SK-N-SH (cell line): ENCODE measurements at regions not wholly inside any gene's neighbourhood (a gene's known extent, or its start where the extent isn't known, plus 50 kb on each side); places are given as distances from the start of the nearest gene placed in this dataset.

ENCODE experiments used
- CTCF ChIA-PET: fragments of 300-600, 350-600 bp; formaldehyde crosslinking; extraction: SDS; loops from one replicate; lab custom pipeline; 2021; lab: Yijun Ruan, JAX
- POLR2A ChIA-PET: fragments of 350-600 bp; sonication (Branson Sonifier 250); formaldehyde crosslinking; extraction: SDS; loops from one replicate; lab custom pipeline; 2020; ENCODE audit warnings: antibody characterized with exemption, inconsistent platforms; lab: Yijun Ruan, JAX
- DNase-seq: peaks from one replicate; pipeline ENCODE4 v3.0.0; 2012
- H2AFZ ChIP-seq: fragments of 200-600 bp; sonication (generic); 2 replicates; pipeline ENCODE4 v1.8.1; 2016; ENCODE audit warnings: antibody characterized with exemption, mild to moderate bottlenecking, low read depth
- H3F3A ChIP-seq: fragments of 200-600 bp; sonication (generic); replicated peaks from 2 replicates; pipeline ENCODE3; 2016; ENCODE audit warnings: antibody characterized with exemption, mild to moderate bottlenecking; ENCODE audit not compliant: insufficient read depth
- H3K27ac ChIP-seq, 2 experiments: fragments of 200-500 bp in 1 of 2; fragments of 200-600 bp in 1 of 2; sonication (Bioruptor generic) in 1 of 2; sonication (generic), shearing (Covaris generic) in 1 of 2; 2 replicates each; pipeline versions ENCODE4 v1.5.1 to v1.6.1; 2014 to 2016; ENCODE audit warnings: low read depth in 2 of 2, inconsistent platforms in 1 of 2, low read length in 1 of 2, mild to moderate bottlenecking in 1 of 2, mixed read lengths in 1 of 2
- H3K27me3 ChIP-seq: fragments of 200-600 bp; sonication (generic), shearing (Covaris generic); 2 replicates; pipeline ENCODE4 v1.6.1; 2016; ENCODE audit warnings: mixed run types; ENCODE audit not compliant: insufficient read depth
- H3K36me3 ChIP-seq, 2 experiments: fragments of 200-500 bp in 1 of 2; fragments of 200-600 bp in 1 of 2; sonication (Bioruptor generic) in 1 of 2; sonication (generic) in 1 of 2; replicated peaks in 1 of 2; 2 replicates each; pipeline versions ENCODE3 to v1.5.1; 2014 to 2016; ENCODE audit warnings: low read length in 1 of 2, mild to moderate bottlenecking in 1 of 2; ENCODE audit not compliant: insufficient read depth in 2 of 2, control insufficient read depth in 1 of 2
- H3K4me1 ChIP-seq, 2 experiments: fragments of 200-500 bp in 1 of 2; fragments of 200-600 bp in 1 of 2; sonication (Bioruptor generic) in 1 of 2; sonication (generic), shearing (Covaris generic) in 1 of 2; 2 replicates each; pipeline versions ENCODE4 v1.5.1 to v1.6.1; 2014 to 2016; ENCODE audit warnings: low read depth in 1 of 2, low read length in 1 of 2, mixed run types in 1 of 2; ENCODE audit not compliant: insufficient read depth in 2 of 2, control insufficient read depth in 1 of 2
- H3K4me2 ChIP-seq: fragments of 200-600 bp; sonication (generic), shearing (Covaris generic); 2 replicates; pipeline ENCODE4 v1.6.1; 2017; ENCODE audit warnings: mixed run types
- H3K4me3 ChIP-seq, 2 experiments: fragments of 200-500 bp in 1 of 2; fragments of 200-600 bp in 1 of 2; sonication (Bioruptor generic) in 1 of 2; sonication (generic), shearing (Covaris generic) in 1 of 2; 2 replicates each; pipeline versions ENCODE4 v1.5.1 to v1.8.1; 2014 to 2016; ENCODE audit warnings: low read depth in 2 of 2, inconsistent platforms in 1 of 2, low read length in 1 of 2, mild to moderate bottlenecking in 1 of 2, mixed read lengths in 1 of 2, moderate library complexity in 1 of 2
- H3K79me2 ChIP-seq: fragments of 200-600 bp; sonication (generic); 2 replicates; pipeline ENCODE4 v1.8.1; 2017; ENCODE audit warnings: mild to moderate bottlenecking; ENCODE audit not compliant: insufficient read depth
- H3K9ac ChIP-seq: fragments of 200-600 bp; sonication (generic); 2 replicates; pipeline ENCODE4 v1.6.1; 2017; ENCODE audit warnings: mixed run types
- H3K9me2 ChIP-seq: fragments of 200-600 bp; sonication (generic); 2 replicates; pipeline ENCODE4 v1.6.1; 2017; ENCODE audit warnings: mixed run types
- H3K9me3 ChIP-seq: fragments of 200-600 bp; sonication (generic); 2 replicates; pipeline ENCODE4 v1.6.1; 2017; ENCODE audit warnings: mixed run types, mild to moderate bottlenecking, moderate library complexity
- H4K20me1 ChIP-seq: fragments of 200-600 bp; sonication (generic); 2 replicates; pipeline ENCODE4 v1.6.1; 2017; ENCODE audit warnings: mild to moderate bottlenecking, mixed run types; ENCODE audit not compliant: insufficient read depth
- ELF1 ChIP-seq: IDR thresholded peaks from 2 replicates; pipeline ENCODE4 v1.4.0; 2012
- EP300 ChIP-seq, 2 experiments: IDR thresholded peaks; 2 replicates each; pipeline versions ENCODE4 v1.4.0 to v1.6.1; 2012; ENCODE audit warnings: borderline replicate concordance in 1 of 2, low read depth in 1 of 2, low read length in 1 of 2
- EZH2phosphoT487 ChIP-seq: fragments of 200-600 bp; sonication (generic); IDR thresholded peaks from 2 replicates; pipeline ENCODE4 v1.6.1; 2017; ENCODE audit warnings: low read depth, mixed run types, mild to moderate bottlenecking, antibody characterized with exemption, moderate library complexity, borderline replicate concordance
- FOSL2 ChIP-seq: IDR thresholded peaks from 2 replicates; pipeline ENCODE4 v1.4.0; 2012; ENCODE audit warnings: low read depth, mild to moderate bottlenecking, moderate library complexity, borderline replicate concordance
- FOXM1 ChIP-seq: IDR thresholded peaks from 2 replicates; pipeline ENCODE4 v1.4.0; 2012; ENCODE audit warnings: low read depth, mild to moderate bottlenecking
- GATA2 ChIP-seq: sonication (generic); formaldehyde crosslinking; IDR thresholded peaks from 2 replicates; pipeline ENCODE4 v1.5.0; 2020; ENCODE audit warnings: mild to moderate bottlenecking, missing genetic modification reagents
- IRF3 ChIP-seq: fragments of 150-350 bp; IDR thresholded peaks from 2 replicates; pipeline ENCODE4 v1.6.1; 2016; ENCODE audit warnings: mild to moderate bottlenecking, low read depth, low read length
- JUND ChIP-seq: IDR thresholded peaks from 2 replicates; pipeline ENCODE4 v1.4.0; 2012
- MAX ChIP-seq: IDR thresholded peaks from 2 replicates; pipeline ENCODE4 v1.4.0; 2012; ENCODE audit warnings: low read depth
- NFIC ChIP-seq: IDR thresholded peaks from 2 replicates; pipeline ENCODE4 v1.4.0; 2012; ENCODE audit warnings: borderline replicate concordance
- PBX3 ChIP-seq: IDR thresholded peaks from 2 replicates; pipeline ENCODE4; 2012
- POLR2AphosphoS5 ChIP-seq: IDR thresholded peaks from 2 replicates; pipeline ENCODE4 v1.6.1; 2012; ENCODE audit warnings: low read depth, low read length
- RAD21 ChIP-seq: IDR thresholded peaks from 2 replicates; pipeline ENCODE4 v1.6.1; 2012; ENCODE audit warnings: mild to moderate bottlenecking, low read length
- RCOR1 ChIP-seq: fragments of 150-350 bp; IDR thresholded peaks from 2 replicates; pipeline ENCODE4 v1.6.1; 2017; ENCODE audit warnings: antibody characterized with exemption, low read length
- RFX5 ChIP-seq: IDR thresholded peaks from 2 replicates; pipeline ENCODE4 v1.6.1; 2012; ENCODE audit warnings: mild to moderate bottlenecking, improper control_type of control experiment, low read length
- SIN3A ChIP-seq: IDR thresholded peaks from 2 replicates; pipeline ENCODE4 v1.6.1; 2012; ENCODE audit warnings: low read depth, mild to moderate bottlenecking, low read length, moderate library complexity, borderline replicate concordance
- TCF12 ChIP-seq: IDR thresholded peaks from 2 replicates; pipeline ENCODE4 v1.4.0; 2012
- TEAD4 ChIP-seq: IDR thresholded peaks from 2 replicates; pipeline ENCODE4 v1.4.0; 2012; ENCODE audit warnings: mild to moderate bottlenecking, borderline replicate concordance; ENCODE audit not compliant: insufficient read depth
- USF2 ChIP-seq: fragments of 150-350 bp; IDR thresholded peaks from 2 replicates; pipeline ENCODE4 v1.6.1; 2017; ENCODE audit warnings: antibody characterized with exemption, low read length, low read depth, borderline replicate concordance
- YY1 ChIP-seq: IDR thresholded peaks from 2 replicates; pipeline ENCODE4 v1.4.0; 2012; ENCODE audit warnings: low read depth, mild to moderate bottlenecking
- ZBTB33 ChIP-seq: IDR thresholded peaks from 2 replicates; pipeline ENCODE4 v1.4.0; 2012; ENCODE audit warnings: low read depth, borderline replicate concordance
- WGBS: methylation state at CpG from one replicate; pipeline ENCODE4 v1.1.6; 2017; ENCODE audit warnings: low lambda C conversion rate; 5-methylcytosine and 5-hydroxymethylcytosine counted together

GRCh38 chr18:56488739-56489138, 149.7 kb downstream of the TXNL1 start:
- no peak for TF ChIP-seq ZBTB33
- no peak for TF ChIP-seq EP300 (IDR thresholded peaks at IDR 0.05; ENCODE audit: borderline replicate concordance in 1 of 2, low read depth in 1 of 2, low read length in 1 of 2)
- TF ChIP-seq POLR2AphosphoS5, result no peak
- TF ChIP-seq IRF3, result no peak
- no peak for TF ChIP-seq TEAD4
- no peak for TF ChIP-seq TCF12
- no peak for TF ChIP-seq YY1
- H3K4me3 ChIP-seq, result no peak overlapping the region
- no peak overlapping the region for H3K27ac ChIP-seq
- no peak overlapping the region for H3K9ac ChIP-seq
- ChIA-PET POLR2A (no interaction called here), CTCF (no interaction called here)
- H2AFZ ChIP-seq, result no peak overlapping the region
- no peaks in the 10 kb centered on the region for H3K9me3 ChIP-seq
- H3K9me2 ChIP-seq, result no peaks in the 10 kb centered on the region
- H3F3A ChIP-seq, result no peaks in the 10 kb centered on the region
- no peaks in the 10 kb centered on the region for H3K36me3 ChIP-seq
- no peaks in the 10 kb centered on the region for H3K27me3 ChIP-seq
- H4K20me1 ChIP-seq, result no peaks in the 10 kb centered on the region
- no peaks in the 10 kb centered on the region for H3K4me1 ChIP-seq
- no peaks in the 10 kb centered on the region for H3K79me2 ChIP-seq
- 76% methylated on average over 6 of the region's 7 CpGs for WGBS
- no peak overlapping the region for H3K4me2 ChIP-seq
- no peak for DNase-seq

- H3K27ac ChIP-seq, result no peak overlapping the region
- H3K9ac ChIP-seq, result no peak overlapping the region
- CTCF ChIA-PET, result no interaction called here
- no peaks in the 10 kb centered on the region for H3K36me3 ChIP-seq
- no peak overlapping the region for H3K4me2 ChIP-seq
- TF ChIP-seq NFIC (no peak), RFX5 (no peak), USF2 (no peak), FOSL2 (no peak), FOXM1 (no peak), RAD21 (no peak), ELF1 (no peak), TCF12 (no peak), ZBTB33 (no peak), RCOR1 (no peak), MAX (no peak), JUND (no peak), GATA2 (CRISPR knock-in tag) (no peak), SIN3A (no peak), PBX3 (no peak), EZH2phosphoT487 (no peak)
- no peaks in the 10 kb centered on the region for H3K79me2 ChIP-seq
- H3K9me3 ChIP-seq, result no peaks in the 10 kb centered on the region
- WGBS, result 15% methylated on average over 2 of the region's 2 CpGs
- POLR2A ChIA-PET, result no interaction called here
- no peaks in the 10 kb centered on the region for H3F3A ChIP-seq
- H3K9me2 ChIP-seq, result no peaks in the 10 kb centered on the region
- DNase-seq, result no peak
- H2AFZ ChIP-seq, result no peak overlapping the region
- no peak overlapping the region for H3K4me3 ChIP-seq
- H3K4me1 ChIP-seq, result no peaks in the 10 kb centered on the region
- no peaks in the 10 kb centered on the region for H4K20me1 ChIP-seq
- no peaks in the 10 kb centered on the region for H3K27me3 ChIP-seq
These were observed 150.6 kb downstream of the TXNL1 start for GRCh38 chr18:56487801-56488200.
